ENCODE measurements at regions not wholly inside any gene's neighbourhood (a gene's known extent, or its start where the extent isn't known, plus 50 kb on each side); places are given as distances from the start of the nearest gene placed in this dataset.

- Histone ChIP-seq H3K27ac (peak overlapping the region in 1 of 2 donors; percentile 5), H3K4me1 (peaks cover 8% of the 10 kb centered on the region), H3K9me3 (no peaks in the 10 kb centered on the region), H3K36me3 (ENCODE audit: low read depth, missing control alignments) (no peaks in the 10 kb centered on the region), H3K27me3 (no peaks in the 10 kb centered on the region), H3K4me3 (no peak overlapping the region)
- no peak for TF ChIP-seq CTCF (IDR thresholded peaks at IDR 0.05)
- TF ChIP-seq POLR2A (IDR thresholded peaks at IDR 0.05) = no peak
- 59 to 61% methylated on average over 6 of the region's 6 CpGs for WGBS, 2 donors
- DNase-seq = no peak
- intact Hi-C loops (cut with DNase I; ENCODE audit: low total_unique reads) = no loop called here
These were observed 53.9 kb upstream of the CAV2 start for GRCh38 chr7:116445447-116446211.

DNA sequence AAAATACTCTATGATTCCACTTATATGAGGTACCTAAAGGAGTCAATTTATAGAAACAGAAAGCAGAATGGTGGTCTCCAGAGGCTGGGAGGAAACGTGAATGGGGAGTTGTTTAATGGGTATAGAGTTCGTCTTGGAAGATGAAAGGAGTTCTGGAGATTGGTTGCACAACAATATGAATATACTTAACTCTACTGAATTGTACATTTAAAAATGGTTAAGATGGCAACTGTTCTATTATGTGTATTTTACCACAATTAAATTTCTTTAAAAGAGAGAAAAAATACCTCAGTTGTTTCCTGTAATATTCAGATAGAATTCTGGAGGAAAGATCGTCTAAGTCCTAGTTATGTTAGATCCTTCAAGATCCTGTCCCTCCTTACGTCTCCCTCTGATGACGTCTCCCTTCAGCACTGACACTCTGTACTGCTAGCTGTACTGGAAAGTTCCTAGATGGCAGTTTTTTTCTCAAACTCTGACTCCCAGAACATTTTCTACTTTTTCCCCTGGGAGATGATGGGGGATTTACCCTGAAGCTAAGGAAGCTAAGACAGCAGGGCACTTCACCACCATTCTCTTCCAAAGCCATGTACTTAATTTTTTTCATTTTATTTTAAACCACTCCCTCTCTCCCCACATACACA lies 53.2 kb upstream of the CAV2 start:
- Histone ChIP-seq H3K27me3 (no peaks in the 10 kb centered on the region), H3K4me1 (peaks cover 8% of the 10 kb centered on the region), H3K27ac (peak overlapping the region in 1 of 2 donors; percentile 5), H3K36me3 (ENCODE audit: low read depth, missing control alignments) (no peaks in the 10 kb centered on the region), H3K4me3 (no peak overlapping the region), H3K9me3 (no peaks in the 10 kb centered on the region)
- no peak for TF ChIP-seq CTCF (IDR thresholded peaks at IDR 0.05)
- no peak for TF ChIP-seq POLR2A (IDR thresholded peaks at IDR 0.05)
- intact Hi-C loops (cut with DNase I; ENCODE audit: low total_unique reads) = no loop called here
- DNase-seq = peak; percentile 60
- 46 to 53% methylated on average over 5 of the region's 5 CpGs for WGBS, 2 donors

- Histone ChIP-seq H3K27ac (no peak overlapping the region), H3K27me3 (no peaks in the 10 kb centered on the region), H3K9me3 (no peaks in the 10 kb centered on the region), H3K36me3 (ENCODE audit: low read depth, missing control alignments) (no peaks in the 10 kb centered on the region), H3K4me3 (no peak overlapping the region), H3K4me1 (peaks cover 8% of the 10 kb centered on the region)
- 87 to 88% methylated on average over 2 of the region's 2 CpGs for WGBS, 2 donors
- intact Hi-C loops (cut with DNase I; ENCODE audit: low total_unique reads) = no loop called here
- DNase-seq = no peak
- TF ChIP-seq POLR2A (IDR thresholded peaks at IDR 0.05) (no peak), CTCF (IDR thresholded peaks at IDR 0.05) (no peak)
These were observed 52.1 kb upstream of the CAV2 start for GRCh38 chr7:116447436-116447835.

GRCh38 chr7:116447966-116448839 lies 51.3 kb upstream of the CAV2 start:
- 58 to 64% methylated on average over 3 of the region's 3 CpGs for WGBS, 2 donors
- no peaks in the 10 kb centered on the region for H3K27me3 ChIP-seq

More at GRCh38 chr7:116447966-116448839, 51.3 kb upstream of the CAV2 start:
- H3K4me1 ChIP-seq = peaks cover 8% of the 10 kb centered on the region
- no peaks in the 10 kb centered on the region for H3K36me3 ChIP-seq (ENCODE audit: low read depth, missing control alignments)
- TF ChIP-seq CTCF (IDR thresholded peaks at IDR 0.05) = no peak
- TF ChIP-seq POLR2A (IDR thresholded peaks at IDR 0.05) = no peak
- no peak for DNase-seq
- H3K27ac ChIP-seq = no peak overlapping the region
- H3K9me3 ChIP-seq = no peaks in the 10 kb centered on the region
- intact Hi-C loops (cut with DNase I; ENCODE audit: low total_unique reads) = no loop called here
- H3K4me3 ChIP-seq = no peak overlapping the region

Measured in testis (tissue), 2 donors.